GM23248 (cell line): ENCODE measurements at regions not wholly inside any gene's neighbourhood (a gene's known extent, or its start where the extent isn't known, plus 50 kb on each side); places are given as distances from the start of the nearest gene placed in this dataset.

ENCODE experiments used
- EZH2 ChIP-seq: fragments of 200-600 bp; sonication (generic); IDR thresholded peaks from 2 replicates; pipeline ENCODE4 v1.6.1; 2018; ENCODE audit warnings: antibody characterized with exemption, mild to moderate bottlenecking; ENCODE audit not compliant: insufficient read depth, poor library complexity, severe bottlenecking
- EZH2phosphoT487 ChIP-seq: fragments of 200-600 bp; sonication (generic); IDR thresholded peaks from 2 replicates; pipeline ENCODE4 v1.6.1; 2018; ENCODE audit warnings: antibody characterized with exemption, moderate library complexity, mild to moderate bottlenecking, low read depth; ENCODE audit not compliant: insufficient read depth

DNA sequence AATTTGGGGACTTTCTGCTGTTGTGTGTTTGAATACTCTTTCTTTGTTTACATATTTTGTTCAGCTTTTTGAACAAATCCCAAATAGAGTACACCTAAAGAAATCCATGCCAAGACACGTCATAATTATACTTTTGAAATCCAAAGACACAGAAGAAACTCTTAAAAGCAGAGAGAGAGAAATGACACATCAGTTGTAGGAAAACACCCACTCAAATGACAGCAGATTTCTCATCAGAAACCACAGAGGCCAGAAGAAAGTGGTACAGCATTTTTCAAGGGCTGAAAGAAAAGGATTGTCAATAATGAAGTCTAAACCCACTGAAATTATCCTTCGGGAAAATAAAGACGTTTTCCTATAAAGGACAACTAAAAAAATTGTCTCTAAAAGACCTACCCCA is 378.6 kb downstream of the GADD45G start:
- TF ChIP-seq EZH2phosphoT487 (no peak), EZH2 (no peak)
